ENCODE measurements at regions not wholly inside any gene's neighbourhood (a gene's known extent, or its start where the extent isn't known, plus 50 kb on each side); places are given as distances from the start of the nearest gene placed in this dataset.

DNA sequence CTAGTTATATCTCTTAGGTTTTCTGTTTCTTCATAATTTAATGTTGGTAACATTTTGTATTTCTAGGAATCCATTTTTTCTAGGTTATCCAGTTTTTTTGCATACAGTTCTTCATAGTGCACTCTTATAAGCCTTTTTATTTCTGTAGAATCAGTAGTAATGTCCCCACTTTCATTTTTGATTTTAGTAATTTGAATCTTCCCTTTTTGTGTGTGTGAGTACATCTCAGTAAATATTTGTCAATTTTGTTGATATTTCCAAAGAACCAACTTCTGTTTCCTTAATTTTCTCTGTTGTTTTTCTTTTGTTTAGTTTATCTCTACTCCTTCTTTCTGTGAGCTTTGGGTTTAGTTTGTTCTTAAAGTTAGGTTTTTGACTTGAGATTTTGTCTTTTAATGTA lies 507.3 kb upstream of the RGS6 start:
- Histone ChIP-seq H3K27me3 (replicated peaks) (no peaks in the 10 kb centered on the region), H3K4me3 (ENCODE audit: low read depth, low read length) (no peak overlapping the region), H3K27ac (no peak overlapping the region), H3K36me3 (replicated peaks) (no peaks in the 10 kb centered on the region)
- no peak for DNase-seq
- in situ Hi-C loops (cut with HindIII; ENCODE audit: low pct_ligation_motif_present, low sequenced_read_pairs): no loop called here
- TF ChIP-seq, protein P1, sequence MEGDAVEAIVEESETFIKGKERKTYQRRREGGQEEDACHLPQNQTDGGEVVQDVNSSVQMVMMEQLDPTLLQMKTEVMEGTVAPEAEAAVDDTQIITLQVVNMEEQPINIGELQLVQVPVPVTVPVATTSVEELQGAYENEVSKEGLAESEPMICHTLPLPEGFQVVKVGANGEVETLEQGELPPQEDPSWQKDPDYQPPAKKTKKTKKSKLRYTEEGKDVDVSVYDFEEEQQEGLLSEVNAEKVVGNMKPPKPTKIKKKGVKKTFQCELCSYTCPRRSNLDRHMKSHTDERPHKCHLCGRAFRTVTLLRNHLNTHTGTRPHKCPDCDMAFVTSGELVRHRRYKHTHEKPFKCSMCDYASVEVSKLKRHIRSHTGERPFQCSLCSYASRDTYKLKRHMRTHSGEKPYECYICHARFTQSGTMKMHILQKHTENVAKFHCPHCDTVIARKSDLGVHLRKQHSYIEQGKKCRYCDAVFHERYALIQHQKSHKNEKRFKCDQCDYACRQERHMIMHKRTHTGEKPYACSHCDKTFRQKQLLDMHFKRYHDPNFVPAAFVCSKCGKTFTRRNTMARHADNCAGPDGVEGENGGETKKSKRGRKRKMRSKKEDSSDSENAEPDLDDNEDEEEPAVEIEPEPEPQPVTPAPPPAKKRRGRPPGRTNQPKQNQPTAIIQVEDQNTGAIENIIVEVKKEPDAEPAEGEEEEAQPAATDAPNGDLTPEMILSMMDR (IDR thresholded peaks at IDR 0.05; ENCODE audit: low read depth, low read length, missing control alignments): no peak

GRCh38 chr14:71426001-71426400 lies 506.2 kb upstream of the RGS6 start:
- no peaks in the 10 kb centered on the region for H3K27me3 ChIP-seq (replicated peaks)
- no peak for DNase-seq
- H3K36me3 ChIP-seq (replicated peaks): no peaks in the 10 kb centered on the region
- no peak overlapping the region for H3K27ac ChIP-seq
- TF ChIP-seq, protein P1 (IDR thresholded peaks at IDR 0.05; ENCODE audit: low read depth, low read length, missing control alignments): no peak
- in situ Hi-C loops (cut with HindIII; ENCODE audit: low pct_ligation_motif_present, low sequenced_read_pairs): no loop called here
- H3K4me3 ChIP-seq (ENCODE audit: low read depth, low read length): no peak overlapping the region

- H3K4me3 ChIP-seq (ENCODE audit: low read depth, low read length): no peak overlapping the region
- no peaks in the 10 kb centered on the region for H3K36me3 ChIP-seq (replicated peaks)
- H3K27ac ChIP-seq: no peak overlapping the region
- in situ Hi-C loops (cut with HindIII; ENCODE audit: low pct_ligation_motif_present, low sequenced_read_pairs): no loop called here
- H3K27me3 ChIP-seq (replicated peaks): no peaks in the 10 kb centered on the region
- DNase-seq: no peak
- TF ChIP-seq, protein P1 (IDR thresholded peaks at IDR 0.05; ENCODE audit: low read depth, low read length, missing control alignments): no peak
Observed at GRCh38 chr14:71429902-71430301, 502.3 kb upstream of the RGS6 start.

DNA sequence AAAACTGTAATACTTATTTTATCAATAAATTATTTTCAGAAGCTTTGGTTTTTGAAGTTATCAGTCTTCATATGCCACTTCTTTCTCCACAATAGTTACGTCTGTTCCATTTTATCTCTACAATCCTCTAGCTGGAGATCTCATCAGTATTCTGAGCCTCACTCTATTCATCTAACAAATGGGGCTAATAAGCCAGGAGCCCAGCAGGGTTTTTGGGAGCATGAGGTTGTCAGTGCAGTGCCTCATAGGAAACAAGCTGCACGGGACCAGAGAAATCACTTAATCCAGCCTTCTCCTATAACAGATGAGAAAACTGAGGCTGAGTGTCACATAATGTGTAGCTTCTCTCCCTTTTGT lies 501.9 kb upstream of the RGS6 start:
- no peak for DNase-seq
- Histone ChIP-seq H3K4me3 (ENCODE audit: low read depth, low read length) (no peak overlapping the region), H3K27me3 (replicated peaks) (no peaks in the 10 kb centered on the region), H3K36me3 (replicated peaks) (no peaks in the 10 kb centered on the region), H3K27ac (no peak overlapping the region)
- TF ChIP-seq, protein P1 (IDR thresholded peaks at IDR 0.05; ENCODE audit: low read depth, low read length, missing control alignments): no peak
- in situ Hi-C loops (cut with HindIII; ENCODE audit: low pct_ligation_motif_present, low sequenced_read_pairs): no loop called here

DNA sequence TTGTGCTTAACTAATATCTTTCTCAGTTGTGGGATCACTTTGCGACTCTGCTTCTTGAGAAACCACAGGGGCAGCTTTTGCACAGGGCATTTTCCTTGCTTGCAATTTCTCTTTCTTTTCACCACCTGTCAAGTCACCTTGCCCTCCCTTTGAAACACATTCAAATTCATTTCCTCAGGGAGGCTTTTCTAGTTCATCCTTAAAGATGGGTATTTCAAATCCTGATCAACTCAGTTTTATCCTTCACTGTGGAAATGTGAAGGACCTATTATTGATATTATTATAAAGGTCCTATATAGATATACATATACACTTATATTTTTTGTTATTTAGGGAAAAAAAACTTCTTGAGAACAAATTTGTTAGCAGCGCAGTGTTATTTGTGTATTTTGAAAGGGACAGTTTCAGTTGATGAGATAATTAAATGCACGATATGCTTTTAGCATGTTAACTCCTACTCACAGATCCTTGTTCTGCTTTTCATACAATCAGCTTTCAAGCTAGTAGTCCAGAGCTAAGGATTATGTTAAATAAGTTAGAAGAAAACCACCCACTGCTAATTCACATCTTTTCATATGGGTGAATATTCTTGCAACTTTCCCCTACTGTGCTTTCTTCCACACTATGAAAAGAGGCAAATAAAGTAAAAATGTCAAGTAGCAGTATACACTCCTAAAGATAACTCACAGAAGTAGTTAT lies 501.4 kb upstream of the RGS6 start:
- Histone ChIP-seq H3K4me3 (ENCODE audit: low read depth, low read length) (no peak overlapping the region), H3K27me3 (replicated peaks) (no peaks in the 10 kb centered on the region), H3K36me3 (replicated peaks) (no peaks in the 10 kb centered on the region), H3K27ac (no peak overlapping the region)
- in situ Hi-C loops (cut with HindIII; ENCODE audit: low pct_ligation_motif_present, low sequenced_read_pairs): no loop called here
- DNase-seq: no peak
- TF ChIP-seq, protein P1 (IDR thresholded peaks at IDR 0.05; ENCODE audit: low read depth, low read length, missing control alignments): no peak

All from brain microvascular endothelial cell (primary cell).